SK-N-DZ (cell line): ENCODE measurements at regions not wholly inside any gene's neighbourhood (a gene's known extent, or its start where the extent isn't known, plus 50 kb on each side); places are given as distances from the start of the nearest gene placed in this dataset.
"Not testable (repeated sequence)": the region's sequence is repeated elsewhere in the genome, so short reads cannot be mapped to it uniquely, and the experiment has no call there.

Source experiments
- DNase-seq: peaks from one replicate; pipeline ENCODE4 v3.0.0-alpha.2; 2015; ENCODE audit warnings: low spot score
- small RNA-seq, 2 experiments: library from RNA; depleted of rRNA; stranded (forward); fragments of <200 nt; gene quantifications; one replicate each; pipeline ENCODE3, GENCODE V24; 2014

GRCh38 chr10:56481521-56482091 lies 120.5 kb upstream of the ZWINT start:
- no peak for DNase-seq

- DNase-seq: no peak
Measured at GRCh38 chr10:56472978-56473377, 111.9 kb upstream of the ZWINT start.

DNA sequence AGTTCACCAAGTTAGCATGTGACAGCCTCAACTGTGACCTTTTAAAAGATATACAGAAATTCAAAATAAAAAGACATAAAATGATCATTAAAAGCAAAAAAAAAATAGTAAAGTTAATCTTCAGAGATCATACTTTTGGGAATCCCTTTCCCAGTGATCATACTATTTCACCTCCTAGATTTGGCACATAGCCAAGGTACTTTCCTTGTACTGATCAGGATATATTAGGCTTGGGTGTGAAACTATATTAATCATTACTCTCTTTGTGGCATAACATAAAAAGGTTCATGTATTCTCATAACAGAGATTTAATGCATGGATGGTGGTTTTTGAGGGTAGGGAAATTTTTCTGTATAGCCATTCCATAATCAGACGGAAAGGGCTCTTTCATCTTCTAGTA lies 109.6 kb upstream of the ZWINT start:
- no peak for DNase-seq

GRCh38 chr10:56469482-56469881 lies 108.4 kb upstream of the ZWINT start:
- no peak for DNase-seq

DNA sequence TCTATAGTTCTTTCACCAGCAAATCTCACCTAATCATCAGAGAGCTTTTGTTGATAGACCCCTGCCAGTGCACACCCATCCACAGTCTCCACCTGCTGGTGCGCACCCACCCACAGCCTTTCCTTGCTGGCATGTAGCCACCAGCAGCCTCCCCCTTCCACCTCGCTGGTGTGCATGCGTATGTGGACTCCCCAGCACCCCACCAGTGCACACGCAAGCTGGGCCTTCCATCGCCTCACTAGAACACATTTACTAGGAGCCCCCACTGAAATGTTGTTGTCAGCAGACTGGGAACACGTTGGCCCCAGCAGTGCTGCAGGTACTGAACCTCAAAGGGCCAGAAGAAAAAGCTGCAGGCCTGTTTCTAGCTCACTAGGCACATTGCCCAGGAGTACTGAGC lies 104.9 kb upstream of the ZWINT start:
- no peak for DNase-seq

DNA sequence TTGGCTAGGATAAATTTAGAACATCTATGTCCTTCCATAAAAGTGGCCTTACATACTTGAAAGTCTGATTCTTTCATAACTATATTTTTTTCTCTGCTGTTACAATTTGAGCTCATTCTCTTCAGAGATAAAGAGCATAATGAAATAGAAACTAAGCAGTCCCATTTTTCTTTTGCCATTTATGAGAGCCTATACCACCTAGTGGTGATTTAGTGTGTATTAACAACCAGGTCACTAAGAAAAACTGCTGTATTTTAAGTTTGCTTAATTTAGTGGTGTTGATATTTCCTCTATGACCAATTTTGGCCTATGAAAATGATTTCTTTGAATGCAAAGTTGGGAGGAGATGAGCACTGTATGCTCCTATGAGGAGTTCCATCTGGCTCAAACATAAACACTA lies 88.7 kb upstream of the ZWINT start:
- DNase-seq: peak; percentile 10

DNA sequence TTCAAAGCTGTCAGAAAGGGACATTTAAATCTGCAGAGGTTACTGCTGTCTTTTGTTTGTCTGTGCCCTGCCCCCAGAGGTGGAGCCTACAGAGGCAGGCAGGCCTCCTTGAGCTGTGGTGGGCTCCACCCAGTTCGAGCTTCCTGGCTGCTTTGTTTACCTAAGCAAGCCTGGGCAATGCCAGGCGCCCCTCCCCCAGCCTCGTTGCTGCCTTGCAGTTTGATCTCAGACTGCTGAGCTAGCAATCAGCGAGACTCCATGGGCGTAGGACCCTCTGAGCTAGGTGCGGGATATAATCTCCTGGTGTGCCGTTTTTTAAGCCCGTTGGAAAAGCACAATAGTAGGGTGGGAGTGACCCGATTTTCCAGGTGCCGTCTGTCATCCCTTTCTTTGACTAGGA lies 86.6 kb upstream of the ZWINT start:
- DNase-seq: not testable (repeated sequence)

DNA sequence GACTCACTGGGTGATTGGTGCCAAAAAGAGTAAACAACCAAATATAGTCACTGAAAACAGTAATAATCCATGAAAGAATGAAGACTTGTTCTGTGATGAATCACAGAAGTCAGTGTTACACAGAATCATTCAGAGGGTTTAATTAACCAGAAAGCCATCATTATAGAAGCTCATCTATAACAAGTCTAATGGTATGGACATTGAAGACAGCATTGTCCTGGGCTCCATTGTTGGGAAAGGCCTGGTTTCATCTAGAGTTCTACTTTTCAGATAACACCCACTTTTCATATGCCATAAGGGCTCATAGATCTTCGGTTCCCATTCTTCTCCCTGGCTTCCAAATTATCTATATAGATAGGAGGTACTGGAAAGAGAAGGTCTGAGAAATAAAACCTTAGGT lies 80.3 kb upstream of the ZWINT start:
- DNase-seq: not testable (repeated sequence)

Small RNAs in the stretch of these regions (small RNA-seq; reads per million reads assigned to genes)
- gene AL731534.1 (0 reads per million in 2 experiments), gene MIR3924 (0 to 0.04 reads per million in 2 experiments), gene RF01299 (0.31 to 3.3 reads per million in 2 experiments)
